GM23248 (cell line): ENCODE measurements at regions not wholly inside any gene's neighbourhood (a gene's known extent, or its start where the extent isn't known, plus 50 kb on each side); places are given as distances from the start of the nearest gene placed in this dataset.

Experiments used
- EZH2 ChIP-seq: fragments of 200-600 bp; sonication (generic); IDR thresholded peaks from 2 replicates; pipeline ENCODE4 v1.6.1; 2018; ENCODE audit warnings: antibody characterized with exemption, mild to moderate bottlenecking; ENCODE audit not compliant: insufficient read depth, poor library complexity, severe bottlenecking
- EZH2phosphoT487 ChIP-seq: fragments of 200-600 bp; sonication (generic); IDR thresholded peaks from 2 replicates; pipeline ENCODE4 v1.6.1; 2018; ENCODE audit warnings: antibody characterized with exemption, moderate library complexity, mild to moderate bottlenecking, low read depth; ENCODE audit not compliant: insufficient read depth

- TF ChIP-seq EZH2phosphoT487 (no peak), EZH2 (no peak)
Observed at GRCh38 chr13:53885997-53886396, 857.4 kb downstream of the OLFM4 start.
